ENCODE measurements at regions not wholly inside any gene's neighbourhood (a gene's known extent, or its start where the extent isn't known, plus 50 kb on each side); places are given as distances from the start of the nearest gene placed in this dataset.

- Histone ChIP-seq H3K27ac (no peak overlapping the region), H3K27me3 (no peaks in the 10 kb centered on the region), H3K4me1 (no peaks in the 10 kb centered on the region), H3K4me3 (no peak overlapping the region), H3K9me3 (no peaks in the 10 kb centered on the region), H3K36me3 (replicated peaks in 1 of 2; ENCODE audit: insufficient read depth in 1 of 2, low read depth in 2 of 2) (no peaks in the 10 kb centered on the region)
- TF ChIP-seq POLR2A (IDR thresholded peaks at IDR 0.05) (no peak), CTCF (IDR thresholded peaks at IDR 0.05) (no peak)
- intact Hi-C loops (cut with DNase I) = no loop called here
- no peak for DNase-seq
- ATAC-seq = no peak
- 51 to 64% methylated on average over 4 to 5 of the region's 5 CpGs for WGBS, 2 donors
Measured at GRCh38 chr5:2139478-2139877, 256.8 kb upstream of the IRX4 start.

- no peak for TF ChIP-seq CTCF (IDR thresholded peaks at IDR 0.05)
- no peak for TF ChIP-seq POLR2A (IDR thresholded peaks at IDR 0.05)
- Histone ChIP-seq H3K9me3 (no peaks in the 10 kb centered on the region), H3K4me1 (no peaks in the 10 kb centered on the region), H3K4me3 (no peak overlapping the region), H3K36me3 (replicated peaks in 1 of 2; ENCODE audit: insufficient read depth in 1 of 2, low read depth in 2 of 2) (no peaks in the 10 kb centered on the region), H3K27me3 (no peaks in the 10 kb centered on the region), H3K27ac (no peak overlapping the region)
- ATAC-seq = no peak
- intact Hi-C loops (cut with DNase I) = no loop called here
- WGBS, 2 donors = 51 to 61% methylated on average over 11 to 12 of the region's 12 CpGs
- DNase-seq = no peak
Measured at GRCh38 chr5:2138896-2139295, 256.2 kb upstream of the IRX4 start.

DNA sequence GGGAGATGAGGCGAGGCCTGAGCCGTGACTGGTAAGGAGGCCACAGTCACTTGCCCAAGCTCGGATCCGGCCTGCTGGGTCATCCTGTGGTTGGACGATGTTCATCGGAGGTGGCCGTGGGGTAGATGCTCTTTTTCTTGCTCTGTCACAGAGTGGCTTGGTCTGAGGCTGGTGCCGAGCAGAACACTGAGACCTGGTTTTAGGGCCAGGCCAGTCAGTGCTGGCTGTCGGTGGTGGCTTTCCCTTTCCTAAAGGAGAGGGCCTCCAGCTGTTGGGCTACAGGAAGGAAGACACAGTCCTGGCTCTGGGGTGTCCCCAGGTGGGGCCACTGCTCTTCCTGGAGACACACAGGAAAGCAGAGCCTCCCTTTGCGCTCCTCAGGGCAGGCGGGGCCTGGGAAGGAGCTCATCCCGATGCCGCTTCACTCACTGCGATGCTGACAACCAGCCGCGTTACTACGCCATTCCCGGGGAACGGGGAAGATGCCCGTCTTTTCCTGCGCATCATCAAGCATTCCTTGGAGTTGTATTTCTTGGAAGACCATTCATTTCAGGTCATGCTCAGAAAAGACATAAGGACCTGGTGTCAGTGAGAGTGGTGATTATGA, 254.8 kb upstream of the IRX4 start:
- WGBS, 2 donors = 78 to 88% methylated on average over 14 to 20 of the region's 21 CpGs
- H3K9me3 ChIP-seq = no peaks in the 10 kb centered on the region
- intact Hi-C loops (cut with DNase I) = no loop called here
- no peaks in the 10 kb centered on the region for H3K4me1 ChIP-seq
- ATAC-seq (no peak), DNase-seq (no peak)
- no peak for TF ChIP-seq CTCF (IDR thresholded peaks at IDR 0.05)
- no peak for TF ChIP-seq POLR2A (IDR thresholded peaks at IDR 0.05)
- H3K36me3 ChIP-seq (replicated peaks in 1 of 2; ENCODE audit: insufficient read depth in 1 of 2, low read depth in 2 of 2) = no peaks in the 10 kb centered on the region
- no peak overlapping the region for H3K4me3 ChIP-seq
- no peaks in the 10 kb centered on the region for H3K27me3 ChIP-seq
- H3K27ac ChIP-seq = no peak overlapping the region

DNA sequence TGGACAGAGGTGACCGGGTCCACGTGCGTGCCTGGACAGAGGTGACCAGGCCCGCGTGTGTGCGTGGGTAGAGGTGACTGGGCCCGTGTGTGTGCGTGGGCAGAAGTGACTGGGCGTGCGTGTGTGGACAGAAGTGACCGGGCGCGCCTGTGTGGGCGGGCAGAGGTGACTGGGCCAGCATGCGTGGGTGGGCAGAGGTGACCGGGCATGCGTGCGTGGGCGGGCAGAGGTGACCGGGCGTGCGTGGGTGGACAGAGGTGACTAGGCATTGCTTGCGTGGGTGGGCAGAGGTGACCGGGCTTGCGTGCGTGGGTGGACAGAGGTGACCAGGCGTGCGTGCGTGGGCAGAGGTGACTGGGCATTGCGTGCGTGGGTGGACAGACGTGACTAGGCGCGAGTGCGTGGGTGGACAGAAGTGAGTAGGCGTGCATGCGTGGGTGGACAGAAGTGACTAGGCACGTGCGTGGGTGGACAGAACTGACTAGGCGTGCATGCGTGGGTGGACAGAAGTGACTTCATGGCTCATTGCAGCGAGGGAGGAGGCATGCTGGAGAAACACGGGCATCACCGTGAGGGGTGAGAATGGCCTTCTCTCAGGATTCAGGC, 254.1 kb upstream of the IRX4 start:
- DNase-seq (no peak), ATAC-seq (no peak)
- H3K36me3 ChIP-seq (replicated peaks in 1 of 2; ENCODE audit: insufficient read depth in 1 of 2, low read depth in 2 of 2) = no peaks in the 10 kb centered on the region
- H3K4me3 ChIP-seq = no peak overlapping the region
- H3K27ac ChIP-seq = no peak overlapping the region
- H3K4me1 ChIP-seq = no peaks in the 10 kb centered on the region
- no peak for TF ChIP-seq POLR2A (IDR thresholded peaks at IDR 0.05)
- no peak for TF ChIP-seq CTCF (IDR thresholded peaks at IDR 0.05)
- no peaks in the 10 kb centered on the region for H3K27me3 ChIP-seq
- intact Hi-C loops (cut with DNase I) = no loop called here
- no peaks in the 10 kb centered on the region for H3K9me3 ChIP-seq
- 66 to 76% methylated on average over 44 of the region's 44 CpGs for WGBS, 2 donors

DNA sequence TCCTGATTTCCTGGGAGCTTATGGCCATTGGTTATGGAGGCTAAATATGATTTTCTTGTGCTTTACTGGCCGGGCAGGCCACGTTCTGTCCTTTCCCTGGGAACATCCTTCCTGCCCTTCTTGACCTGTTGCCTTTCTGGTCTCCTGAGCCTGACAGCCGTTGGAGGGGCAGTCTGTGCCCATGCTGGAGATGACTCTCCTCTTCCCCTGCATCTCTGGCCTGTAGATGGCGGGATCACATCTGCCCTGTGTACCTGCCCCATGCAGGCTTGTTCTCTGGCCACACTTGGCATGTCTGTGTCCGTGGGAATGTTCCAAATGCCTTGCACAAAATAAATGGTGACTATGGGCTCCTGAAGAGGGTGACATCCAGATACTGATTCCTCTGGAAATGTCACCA, 253.1 kb upstream of the IRX4 start:
- Histone ChIP-seq H3K9me3 (no peaks in the 10 kb centered on the region), H3K27me3 (no peaks in the 10 kb centered on the region), H3K27ac (no peak overlapping the region), H3K4me3 (no peak overlapping the region), H3K36me3 (replicated peaks in 1 of 2; ENCODE audit: insufficient read depth in 1 of 2, low read depth in 2 of 2) (no peaks in the 10 kb centered on the region), H3K4me1 (no peaks in the 10 kb centered on the region)
- no peak for DNase-seq
- no peak for TF ChIP-seq CTCF (IDR thresholded peaks at IDR 0.05)
- TF ChIP-seq POLR2A (IDR thresholded peaks at IDR 0.05) = no peak
- intact Hi-C loops (cut with DNase I) = no loop called here
- WGBS, 2 donors = 40 to 52% methylated on average over 5 of the region's 5 CpGs
- ATAC-seq = no peak

Data from body of pancreas (tissue), 4 donors.